Epithelial cell of prostate (primary cell): ENCODE measurements at regions not wholly inside any gene's neighbourhood (a gene's known extent, or its start where the extent isn't known, plus 50 kb on each side); places are given as distances from the start of the nearest gene placed in this dataset.
"Not testable (repeated sequence)": the region's sequence is repeated elsewhere in the genome, so short reads cannot be mapped to it uniquely, and the experiment has no call there.

Experiments
- DNase-seq: peaks from one replicate; pipeline ENCODE4 v3.0.0-alpha.2; 2011; ENCODE audit warnings: low read depth, low spot score
- H3K27ac ChIP-seq: fragments of 450-650 bp; 2 replicates; pipeline ENCODE4 v1.5.1; 2017; ENCODE audit warnings: mild to moderate bottlenecking

DNA sequence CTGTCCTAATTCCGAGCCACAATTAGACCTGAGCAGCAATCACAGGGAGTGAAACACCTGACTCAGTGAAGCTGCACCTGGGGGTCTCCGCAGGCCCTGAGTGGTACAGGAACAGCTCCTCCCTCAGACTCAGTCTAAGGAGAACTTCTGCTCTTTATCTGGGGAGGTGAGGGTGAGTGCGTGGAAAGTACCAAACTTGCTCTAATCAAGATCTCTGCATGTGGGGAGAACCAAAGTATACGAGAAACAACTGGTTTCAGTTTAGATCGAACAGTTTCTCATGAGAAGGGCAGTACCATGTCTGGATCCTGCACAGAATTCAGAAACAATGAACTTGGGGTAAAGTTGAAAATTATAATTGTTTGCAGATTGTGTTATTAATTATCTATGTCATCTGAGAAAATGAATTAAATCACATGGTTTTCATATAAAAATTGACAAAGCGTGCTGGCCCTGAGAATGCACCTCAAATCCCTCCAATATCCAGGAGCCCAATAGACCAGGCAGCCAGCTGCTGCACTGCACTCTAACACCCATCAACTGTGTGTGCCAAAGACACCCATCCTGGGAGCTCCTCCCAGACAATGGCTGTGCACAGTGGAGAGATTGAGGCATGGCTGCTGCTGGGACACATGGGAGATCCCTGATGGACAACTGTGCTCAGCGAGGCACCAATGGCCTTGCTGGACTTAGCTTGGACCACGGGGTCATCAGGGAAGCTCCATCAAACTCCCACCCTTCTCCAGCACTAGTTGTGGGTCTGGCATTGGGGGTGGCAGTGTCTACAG lies 803.8 kb downstream of the TMEM121 start:
- H3K27ac ChIP-seq, DNase-seq: not testable (repeated sequence)

DNA sequence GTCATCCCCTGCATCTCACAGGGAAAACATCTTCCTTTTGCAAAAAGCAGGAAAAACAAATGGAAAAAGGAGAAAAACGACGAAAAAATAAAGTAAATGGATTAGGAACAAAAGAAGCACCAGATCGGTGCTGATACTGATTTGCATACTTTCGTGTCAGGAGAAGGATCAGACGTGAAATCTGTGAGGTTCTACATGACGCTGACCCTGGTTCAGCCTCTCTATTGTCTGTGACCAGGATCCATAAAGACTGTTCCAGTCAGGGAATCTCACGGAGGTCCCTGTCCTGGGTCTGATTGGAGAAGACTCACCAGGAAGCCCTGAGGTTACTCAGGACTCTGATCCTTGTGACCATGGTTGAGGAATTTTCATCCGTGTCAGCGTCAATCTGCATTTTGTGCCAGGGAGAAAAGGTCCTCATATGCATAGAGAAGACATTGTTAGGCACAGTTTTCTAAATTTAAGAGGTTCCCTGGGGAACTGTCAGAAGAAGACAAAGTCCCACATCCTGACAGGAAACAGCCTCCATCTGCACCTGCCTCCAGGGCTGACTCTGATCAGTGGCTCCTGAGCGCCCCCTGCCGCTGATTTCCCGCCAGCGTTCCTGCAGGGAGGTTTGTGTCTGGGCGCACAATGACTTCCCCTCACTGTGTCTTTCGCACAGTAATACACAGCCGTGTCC lies 808.2 kb downstream of the TMEM121 start:
- not testable (repeated sequence) for DNase-seq, H3K27ac ChIP-seq

DNA sequence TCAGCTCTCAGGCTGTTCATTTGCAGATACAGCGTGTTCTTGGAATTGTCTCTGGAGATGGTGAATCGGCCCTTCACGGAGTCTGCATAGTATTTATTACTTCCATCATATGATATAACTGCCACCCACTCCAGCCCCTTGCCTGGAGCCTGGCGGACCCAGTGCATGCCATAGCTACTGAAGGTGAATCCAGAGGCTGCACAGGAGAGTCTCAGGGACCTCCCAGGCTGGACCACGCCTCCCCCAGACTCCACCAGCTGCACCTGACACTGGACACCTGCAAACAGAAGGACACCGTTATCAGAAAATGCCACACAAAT lies 808.7 kb downstream of the TMEM121 start:
- H3K27ac ChIP-seq, DNase-seq: not testable (repeated sequence)

DNA sequence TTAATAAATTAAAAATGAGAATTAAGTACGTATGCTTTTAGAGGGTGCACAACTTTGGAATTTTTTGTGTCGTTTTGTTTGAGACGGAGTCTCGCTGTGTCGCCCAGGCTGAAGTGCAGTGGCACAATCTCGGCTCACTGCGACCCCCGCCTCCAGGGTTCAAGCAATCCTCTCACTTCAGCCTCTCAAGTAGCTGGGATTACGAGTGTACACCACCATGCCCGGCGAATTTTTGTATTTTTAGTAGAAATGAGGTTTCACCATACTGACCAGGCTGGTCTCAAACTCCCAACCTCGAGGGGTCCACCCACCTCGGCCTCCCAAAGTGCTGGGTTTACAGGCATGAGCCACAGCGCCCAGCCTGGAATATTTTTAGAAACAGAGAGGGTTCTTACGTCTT lies 812.4 kb downstream of the TMEM121 start:
- not testable (repeated sequence) for H3K27ac ChIP-seq, DNase-seq

DNA sequence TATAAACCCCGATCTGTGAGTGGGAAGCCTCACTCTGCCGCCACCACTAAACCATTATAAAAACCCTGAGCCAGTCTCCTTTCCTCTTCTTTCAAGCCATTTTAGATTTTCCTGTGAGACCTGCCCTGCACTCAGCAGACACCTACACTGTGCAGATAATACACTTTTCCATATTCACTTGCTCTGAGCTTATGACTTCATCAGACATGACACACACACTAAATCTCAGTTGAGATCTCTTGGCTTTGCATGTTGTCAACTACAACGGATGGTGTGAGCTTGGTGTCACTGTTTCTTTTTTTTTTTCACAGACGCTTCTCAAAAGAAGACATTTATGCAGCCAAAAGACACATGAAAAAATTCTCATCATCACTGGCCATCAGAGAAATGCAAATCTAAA lies 814.3 kb downstream of the TMEM121 start:
- not testable (repeated sequence) for H3K27ac ChIP-seq, DNase-seq

DNA sequence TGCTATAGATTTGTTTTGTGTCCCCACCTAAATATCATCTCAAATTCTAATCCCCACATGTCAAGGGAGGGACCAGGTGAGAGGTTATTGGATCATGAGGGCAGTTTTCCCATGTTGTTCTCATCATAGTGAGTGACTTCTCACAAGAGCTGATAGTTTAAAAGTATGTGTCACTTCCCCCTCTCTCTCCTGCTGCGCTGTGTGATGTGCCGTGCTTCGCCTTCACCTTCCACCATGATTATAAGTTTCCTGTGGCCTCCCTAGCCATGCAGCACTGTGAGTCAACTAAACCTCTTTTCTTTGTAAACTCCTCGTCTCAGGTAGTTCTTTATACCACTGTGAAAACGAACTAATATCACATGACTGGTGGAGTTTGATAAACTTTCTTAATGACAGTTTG lies 814.8 kb downstream of the TMEM121 start:
- not testable (repeated sequence) for H3K27ac ChIP-seq, DNase-seq

DNA sequence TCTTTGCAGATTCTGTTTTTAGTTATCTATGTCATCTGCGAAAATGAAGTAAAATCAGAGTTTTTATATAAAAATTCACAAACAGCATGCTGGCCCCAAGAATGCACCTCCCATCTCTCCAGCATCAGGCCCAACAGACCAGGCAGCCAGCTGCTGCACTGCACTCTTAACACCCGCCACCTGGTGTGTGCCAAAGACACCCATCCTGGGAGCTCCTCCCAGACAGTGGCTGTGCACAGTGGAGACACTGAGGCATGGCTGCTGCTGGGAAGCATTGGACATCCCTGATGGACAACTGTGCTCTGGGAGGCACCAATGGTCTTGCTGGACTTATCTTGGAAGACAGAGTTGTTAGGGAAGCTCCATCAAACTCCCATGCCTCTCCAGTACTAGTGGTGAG lies 817.2 kb downstream of the TMEM121 start:
- no peak for DNase-seq
- no peak overlapping the region for H3K27ac ChIP-seq

DNA sequence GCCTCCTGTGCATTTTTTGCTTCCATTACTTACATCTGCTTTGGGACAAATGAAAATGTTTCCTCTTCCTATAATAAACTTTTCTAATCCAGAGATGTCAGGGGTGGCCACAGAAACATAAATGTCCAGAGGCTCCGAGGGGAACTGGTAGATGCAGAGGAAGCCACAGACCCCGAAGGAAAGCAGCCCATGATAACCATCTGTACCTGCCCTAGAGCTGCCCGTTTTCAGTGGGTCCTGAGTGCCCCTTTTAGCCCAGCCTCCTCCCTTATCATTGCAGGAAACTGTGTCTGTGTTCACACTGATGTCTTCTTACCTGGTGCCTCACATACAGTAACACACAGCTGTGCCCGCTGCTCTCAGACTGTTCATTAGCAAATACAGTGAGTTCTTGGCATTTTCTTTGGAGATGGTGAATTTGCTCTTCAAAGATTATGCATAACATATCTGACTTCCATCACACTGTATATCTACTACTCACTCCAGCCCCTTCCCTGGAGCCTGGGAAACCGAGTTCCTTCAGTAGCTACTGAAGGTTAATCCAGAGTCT lies 817.8 kb downstream of the TMEM121 start:
- H3K27ac ChIP-seq, DNase-seq: not testable (repeated sequence)

DNA sequence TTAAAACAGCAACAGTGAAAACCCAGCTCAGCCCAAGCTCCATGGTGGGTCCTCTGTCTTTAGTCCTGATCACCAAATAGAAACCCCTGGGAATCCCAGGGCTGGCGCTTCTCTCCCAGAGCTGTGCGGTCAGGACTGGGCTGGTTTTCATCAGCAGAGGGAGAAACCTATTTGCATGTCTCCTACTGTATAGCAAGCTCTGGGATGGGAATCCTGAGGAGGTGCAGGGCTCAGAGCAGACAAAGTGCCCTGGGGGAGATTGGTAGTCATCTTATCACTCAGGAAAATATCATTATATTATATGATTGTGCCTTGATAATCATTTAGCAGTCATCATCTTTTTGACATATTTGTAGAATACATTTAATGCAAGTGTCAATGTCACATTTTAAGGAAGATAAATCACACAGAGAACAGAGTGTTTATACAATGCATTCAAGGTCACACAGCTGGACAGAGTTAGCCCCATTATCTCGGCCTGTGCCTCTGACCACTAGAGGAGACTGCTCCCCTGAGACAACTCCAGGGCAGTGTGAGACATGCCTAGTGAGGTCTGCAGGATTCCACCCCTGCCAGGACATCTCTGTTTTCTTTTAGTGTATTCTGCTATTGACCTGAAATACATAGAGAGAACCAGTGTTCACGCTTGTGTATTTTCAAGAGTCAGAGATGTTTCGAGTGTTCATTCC lies 818.6 kb downstream of the TMEM121 start:
- H3K27ac ChIP-seq, DNase-seq: not testable (repeated sequence)

DNA sequence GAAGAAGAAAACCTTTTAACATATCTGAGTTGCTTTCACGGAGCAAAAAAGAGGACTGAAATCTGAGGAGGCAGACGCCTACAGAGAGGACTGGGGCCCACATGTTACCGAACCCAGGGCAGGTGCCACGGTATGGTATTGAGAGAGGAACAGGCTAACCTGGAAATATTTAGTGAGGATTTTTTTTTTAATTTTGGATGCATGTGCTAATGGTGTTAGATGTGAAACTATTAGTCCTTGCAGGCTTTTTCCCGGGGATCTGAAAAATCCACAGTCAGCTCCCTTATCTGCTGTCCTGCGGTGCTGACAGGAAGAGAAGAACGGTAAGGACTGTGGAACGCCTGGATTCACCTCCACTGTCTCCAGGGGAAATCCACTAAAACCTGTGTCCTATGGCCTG lies 819.7 kb downstream of the TMEM121 start:
- no peak for DNase-seq
- H3K27ac ChIP-seq: no peak overlapping the region

DNA sequence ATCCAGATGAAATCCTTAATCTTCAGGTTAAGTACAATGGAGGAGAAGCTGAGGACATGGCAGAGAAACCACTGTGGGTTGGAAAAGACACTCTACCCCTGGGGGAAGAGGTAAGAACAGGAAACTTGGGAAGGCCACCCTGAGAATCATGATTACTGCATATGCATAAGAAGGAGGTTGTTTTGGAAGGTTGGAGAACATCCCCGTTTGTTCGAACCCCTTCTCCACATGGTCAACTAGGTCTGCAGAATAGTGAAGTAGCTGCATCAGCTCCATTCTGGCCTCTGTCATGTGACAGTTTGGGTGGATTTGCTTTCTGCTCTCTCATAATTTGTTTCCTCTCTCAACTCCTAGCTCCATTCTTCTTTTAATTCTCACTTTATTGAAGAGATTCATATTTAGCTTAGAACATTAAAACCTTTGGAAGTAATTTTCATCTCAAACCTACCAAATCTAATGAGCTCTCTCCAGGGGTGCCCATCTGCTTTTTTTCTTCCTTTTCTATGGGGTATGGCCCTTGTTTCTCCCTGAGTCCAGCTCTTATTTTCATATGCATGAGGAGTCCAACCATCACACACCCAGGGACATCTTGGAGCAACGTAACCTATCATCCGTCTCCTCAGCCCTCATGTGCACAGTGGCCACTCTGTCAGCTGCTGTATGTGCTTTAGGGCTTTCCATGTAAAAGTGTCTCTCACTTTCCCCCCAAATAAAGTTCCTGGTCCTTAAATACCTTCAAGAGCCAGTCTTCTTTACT lies 820.3 kb downstream of the TMEM121 start:
- H3K27ac ChIP-seq: no peak overlapping the region
- no peak for DNase-seq

DNA sequence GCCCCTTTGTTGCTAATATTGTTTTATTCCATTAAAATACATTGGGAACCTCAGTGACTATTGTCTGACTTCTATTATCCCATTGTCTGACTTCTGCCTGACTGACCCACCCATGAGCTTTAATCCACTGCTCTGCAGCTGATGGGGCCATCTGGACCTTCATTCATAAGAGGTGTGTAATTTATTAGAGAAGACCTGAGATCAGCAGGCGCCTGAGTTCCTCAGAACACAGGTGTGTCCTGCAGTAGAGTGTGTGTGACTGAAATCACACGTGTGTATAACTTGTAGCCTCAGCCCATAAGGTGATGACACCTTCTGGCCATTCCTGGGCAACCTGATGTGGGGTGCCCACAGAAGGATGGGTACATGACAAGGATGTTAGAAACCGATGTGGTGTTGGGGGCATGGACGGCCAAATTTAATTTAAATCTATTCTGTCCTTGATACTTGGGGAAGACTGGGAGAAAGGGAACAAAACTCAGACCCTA lies 821.0 kb downstream of the TMEM121 start:
- H3K27ac ChIP-seq: no peak overlapping the region
- no peak for DNase-seq

DNA sequence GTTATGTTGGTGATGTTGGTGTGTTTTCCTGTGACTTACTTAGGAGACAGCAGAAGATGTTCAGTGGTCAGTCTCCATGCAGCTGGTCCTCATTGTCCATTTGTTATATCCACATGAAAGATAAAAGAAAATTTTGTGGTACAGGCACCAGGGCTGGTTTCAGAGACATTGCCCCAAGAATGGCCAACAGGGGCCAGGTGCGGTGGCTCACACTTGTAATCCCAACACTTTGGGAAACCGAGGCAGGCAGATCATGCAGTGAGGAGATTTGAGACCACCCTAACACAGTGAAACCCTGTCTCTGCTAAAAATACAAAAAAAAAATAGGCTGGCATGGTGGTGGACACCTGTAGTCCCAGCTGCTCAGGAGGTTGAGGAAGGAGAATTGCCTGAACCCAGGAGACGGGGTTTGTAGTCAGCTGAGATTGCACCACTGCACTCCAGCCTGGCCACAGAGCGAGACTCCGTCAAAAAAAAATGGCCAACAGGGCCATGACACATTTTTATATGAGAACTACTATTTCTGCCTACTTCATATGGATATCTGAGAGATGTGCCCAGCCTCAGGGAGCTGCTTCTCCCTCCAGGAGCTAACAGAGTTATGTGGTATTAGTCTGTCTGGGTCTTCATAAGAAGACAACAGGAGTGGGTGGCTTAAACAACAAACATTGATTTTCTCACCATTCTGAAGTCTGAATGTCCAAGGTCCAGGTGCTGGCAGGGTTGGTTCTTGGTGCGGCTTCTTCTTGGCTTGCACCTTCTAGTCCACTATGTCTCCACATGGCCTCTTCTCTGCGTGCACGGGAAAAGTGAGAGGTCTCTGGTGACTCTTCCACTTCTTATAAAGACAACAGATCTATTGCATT lies 821.7 kb downstream of the TMEM121 start:
- no peak overlapping the region for H3K27ac ChIP-seq
- DNase-seq: no peak

DNA sequence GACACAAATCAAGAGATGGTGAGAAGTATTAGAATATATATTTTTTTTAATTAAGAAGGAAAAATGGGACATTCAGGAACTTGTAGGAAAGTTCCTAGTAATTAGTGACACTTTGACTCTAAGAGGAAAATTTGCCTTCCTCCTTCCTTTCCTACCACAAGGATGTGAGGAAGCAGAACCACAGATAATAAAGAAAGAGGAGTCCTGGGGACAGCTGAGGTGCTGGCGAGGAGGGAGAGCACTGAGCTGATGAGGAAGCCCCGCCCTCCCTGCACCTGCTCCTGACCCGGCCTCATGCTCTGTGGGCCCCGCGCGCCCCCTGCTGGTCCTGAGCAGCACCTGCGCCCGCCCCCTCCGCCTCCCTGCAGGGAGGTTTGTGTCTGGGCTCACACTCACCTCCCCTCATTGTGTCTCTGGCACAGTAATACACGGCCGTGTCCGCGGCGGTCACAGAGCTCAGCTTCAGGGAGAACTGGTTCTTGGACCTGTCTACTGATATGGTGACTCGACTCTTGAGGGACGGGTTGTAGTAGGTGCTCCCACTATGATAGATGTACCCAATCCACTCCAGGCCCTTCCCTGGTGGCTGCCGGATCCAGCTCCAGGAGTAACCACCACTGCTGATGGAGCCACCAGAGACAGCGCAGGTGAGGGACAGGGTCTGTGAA lies 822.6 kb downstream of the TMEM121 start:
- not testable (repeated sequence) for H3K27ac ChIP-seq, DNase-seq

DNA sequence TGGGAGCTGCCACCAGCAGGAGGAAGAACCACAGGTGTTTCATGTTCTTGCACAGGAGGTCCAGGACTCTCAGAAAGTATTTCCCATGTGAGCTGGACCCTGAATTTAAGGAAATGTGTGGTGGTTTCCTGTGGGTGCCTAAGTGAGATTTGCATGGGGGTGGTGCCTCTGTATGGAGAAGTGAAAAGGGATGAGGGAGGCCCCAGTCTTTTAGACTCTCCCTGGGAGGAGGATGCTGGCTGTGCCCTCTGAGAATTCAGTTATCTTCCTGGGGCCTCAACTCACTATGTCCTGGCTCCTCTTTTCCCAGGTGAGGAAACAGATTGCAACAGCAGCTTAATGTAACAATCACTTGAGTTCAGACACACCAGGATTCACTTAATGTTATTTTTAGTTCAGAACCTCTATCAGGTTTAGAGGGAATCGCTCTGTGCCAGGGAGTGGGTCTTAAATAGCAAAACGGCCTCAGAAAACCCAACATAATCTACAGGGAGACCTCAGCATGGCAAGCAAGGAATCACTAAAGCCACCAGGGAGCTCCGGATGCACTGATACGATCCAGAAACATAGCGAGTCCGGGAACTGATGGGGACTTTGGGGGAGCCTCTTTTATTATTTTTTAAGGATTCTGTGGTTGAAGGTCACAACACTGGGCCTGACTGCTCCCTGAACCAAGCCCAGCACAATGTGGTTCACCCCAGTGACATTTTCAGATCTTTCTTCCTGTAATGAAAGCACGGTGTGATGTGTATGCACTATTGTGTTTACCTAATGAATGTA lies 823.5 kb downstream of the TMEM121 start:
- DNase-seq: not testable (repeated sequence)

DNA sequence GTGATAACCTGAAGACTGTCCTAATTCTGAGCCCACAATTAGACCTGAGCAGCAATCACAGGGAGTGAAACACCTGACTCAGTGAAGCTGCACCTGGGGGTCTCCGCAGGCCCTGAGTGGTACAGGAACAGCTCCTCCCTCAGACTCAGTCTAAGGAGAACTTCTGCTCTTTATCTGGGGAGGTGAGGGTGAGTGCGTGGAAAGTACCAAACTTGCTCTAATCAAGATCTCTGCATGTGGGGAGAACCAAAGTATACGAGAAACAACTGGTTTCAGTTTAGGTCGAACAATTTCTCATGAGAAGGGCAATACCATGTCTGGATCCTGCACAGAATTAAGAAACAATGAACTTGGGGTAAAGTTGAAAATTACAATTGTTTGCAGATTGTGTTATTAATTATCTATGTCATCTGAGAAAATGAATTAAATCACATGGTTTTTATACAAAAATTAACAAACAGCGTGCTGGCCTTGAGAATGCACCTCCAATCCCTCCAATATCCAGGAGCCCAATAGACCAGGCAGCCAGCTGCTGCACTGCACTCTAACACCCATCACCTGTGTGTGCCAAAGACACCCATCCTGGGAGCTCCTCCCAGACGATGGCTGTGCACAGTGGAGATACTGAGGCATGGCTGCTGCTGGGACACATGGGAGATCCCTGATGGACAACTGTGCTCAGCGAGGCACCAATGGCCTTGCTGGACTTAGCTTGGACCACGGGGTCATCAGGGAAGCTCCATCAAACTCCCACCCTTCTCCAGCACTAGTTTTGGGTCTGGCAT lies 828.8 kb downstream of the TMEM121 start:
- not testable (repeated sequence) for DNase-seq, H3K27ac ChIP-seq

More for the DNA sequence above, 823.5 kb downstream of the TMEM121 start:
- not testable (repeated sequence) for H3K27ac ChIP-seq
